ENCODE measurements at regions not wholly inside any gene's neighbourhood (a gene's known extent, or its start where the extent isn't known, plus 50 kb on each side); places are given as distances from the start of the nearest gene placed in this dataset.

- TF ChIP-seq POLR2A (IDR thresholded peaks at IDR 0.05) (no peak), CTCF (IDR thresholded peaks at IDR 0.05) (no peak), POLR2AphosphoS5 (IDR thresholded peaks at IDR 0.05) (no peak), EP300 (IDR thresholded peaks at IDR 0.05) (no peak)
- WGBS, 2 donors, result 84 to 92% methylated on average over 1 of the region's 1 CpG
- no peaks in the 10 kb centered on the region for H3K4me1 ChIP-seq
- no peak overlapping the region for H3K27ac ChIP-seq
- intact Hi-C loops (cut with DNase I), result no loop called here
- no peaks in the 10 kb centered on the region for H3K27me3 ChIP-seq
- no peaks in the 10 kb centered on the region for H3K9me3 ChIP-seq
- no peak for DNase-seq
- H3K4me3 ChIP-seq, result no peak overlapping the region
- no peaks in the 10 kb centered on the region for H3K36me3 ChIP-seq
Measured at GRCh38 chr12:28652239-28652638, 462.0 kb downstream of the CCDC91 start.

DNA sequence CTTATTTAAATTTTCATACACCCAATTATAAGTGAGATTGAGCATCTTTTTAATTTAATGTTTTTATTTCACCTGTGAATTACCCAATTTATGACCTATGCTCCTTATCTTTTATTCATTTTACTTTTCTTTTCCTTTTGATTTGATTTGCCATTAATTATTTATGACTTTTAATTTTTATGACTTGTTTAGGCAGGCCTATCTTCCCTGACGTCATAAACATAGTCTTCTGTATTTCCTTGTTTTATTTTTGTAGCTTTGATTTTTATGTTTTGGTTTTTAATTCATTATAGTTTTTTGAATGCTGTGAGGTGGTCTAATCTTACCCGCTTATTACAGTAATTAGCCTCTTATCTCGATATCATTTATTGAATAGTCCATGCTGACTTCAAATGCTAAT, 467.1 kb upstream of the FAR2 start:
- intact Hi-C loops (cut with DNase I), result no loop called here
- TF ChIP-seq EP300 (IDR thresholded peaks at IDR 0.05), result no peak
- no peak for TF ChIP-seq POLR2A (IDR thresholded peaks at IDR 0.05)
- no peak for TF ChIP-seq CTCF (IDR thresholded peaks at IDR 0.05)
- TF ChIP-seq POLR2AphosphoS5 (IDR thresholded peaks at IDR 0.05), result no peak
- Histone ChIP-seq H3K4me1 (no peaks in the 10 kb centered on the region), H3K27ac (no peak overlapping the region), H3K4me3 (no peak overlapping the region), H3K27me3 (no peaks in the 10 kb centered on the region), H3K36me3 (no peaks in the 10 kb centered on the region), H3K9me3 (peaks cover 0 to 4% (median 1%) of the 10 kb centered on the region in 4 donors)
- DNase-seq, result no peak
- 68 to 89% methylated on average over 3 of the region's 3 CpGs for WGBS, 2 donors

DNA sequence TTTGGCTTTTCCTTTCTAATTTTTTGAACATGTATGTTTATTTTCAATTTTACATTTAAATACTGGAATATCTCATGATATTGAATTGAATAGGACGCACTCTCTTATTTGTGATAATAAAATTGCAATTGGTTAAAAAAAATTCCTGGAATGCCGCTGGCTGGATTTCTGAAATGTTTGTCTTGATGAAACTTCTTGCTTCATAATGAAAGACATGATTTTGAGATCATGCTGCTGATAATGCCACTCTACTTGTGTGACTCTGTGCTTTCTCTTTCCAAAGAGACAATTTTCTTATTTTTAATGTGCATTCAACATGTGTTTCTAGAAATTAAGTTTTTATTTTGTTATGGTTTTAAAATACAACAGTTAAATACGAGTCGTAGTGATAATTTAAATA, 465.7 kb upstream of the FAR2 start:
- DNase-seq, result no peak
- TF ChIP-seq POLR2A (IDR thresholded peaks at IDR 0.05), result no peak
- no peak for TF ChIP-seq POLR2AphosphoS5 (IDR thresholded peaks at IDR 0.05)
- TF ChIP-seq CTCF (IDR thresholded peaks at IDR 0.05), result no peak
- no peak for TF ChIP-seq EP300 (IDR thresholded peaks at IDR 0.05)
- H3K9me3 ChIP-seq, result peaks cover 0 to 4% (median 0%) of the 10 kb centered on the region in 4 donors
- intact Hi-C loops (cut with DNase I), result no loop called here
- H3K27me3 ChIP-seq, result no peaks in the 10 kb centered on the region
- no peak overlapping the region for H3K4me3 ChIP-seq
- WGBS, 2 donors, result 88 to 92% methylated on average over 4 of the region's 4 CpGs
- no peaks in the 10 kb centered on the region for H3K36me3 ChIP-seq
- H3K4me1 ChIP-seq, result no peaks in the 10 kb centered on the region
- no peak overlapping the region for H3K27ac ChIP-seq

DNA sequence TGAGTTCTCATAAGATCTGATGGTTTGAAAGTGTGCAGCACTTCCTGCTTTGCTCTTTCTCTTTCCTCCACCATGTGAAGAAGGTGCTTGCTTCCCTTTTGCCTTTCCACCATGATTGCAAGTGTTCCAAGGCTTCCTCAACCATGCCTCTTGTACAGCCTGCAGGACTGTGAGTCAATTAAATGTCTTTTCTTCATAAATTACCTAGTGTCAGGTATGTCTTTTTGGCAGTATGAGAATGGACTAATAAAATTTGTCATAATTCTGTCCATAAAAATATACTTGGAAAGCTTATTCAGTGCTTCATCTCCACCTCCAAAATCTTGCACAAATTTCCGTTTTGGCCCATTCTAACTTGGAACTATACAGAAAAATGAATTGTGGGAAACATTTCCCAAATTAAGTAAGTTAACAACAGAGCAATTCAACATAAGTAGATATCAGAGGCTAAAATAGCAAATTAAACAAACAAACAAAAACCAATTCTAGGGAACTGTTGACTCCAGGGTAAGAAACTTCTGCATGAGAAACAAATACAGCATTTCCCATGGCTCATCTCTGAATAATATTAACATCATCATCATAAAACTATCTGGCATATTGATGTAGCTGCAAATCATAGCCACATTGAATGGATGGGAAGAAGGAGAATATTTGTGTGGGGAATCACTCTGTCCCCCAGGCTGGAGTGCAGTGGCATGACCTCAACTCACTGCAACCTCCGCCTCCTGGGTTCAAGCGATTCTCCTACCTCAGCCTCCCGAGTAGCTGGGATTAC, 459.5 kb upstream of the FAR2 start:
- DNase-seq, result no peak

More for the DNA sequence above, 459.5 kb upstream of the FAR2 start:
- TF ChIP-seq CTCF (IDR thresholded peaks at IDR 0.05) (no peak), EP300 (IDR thresholded peaks at IDR 0.05) (no peak), POLR2AphosphoS5 (IDR thresholded peaks at IDR 0.05) (no peak), POLR2A (IDR thresholded peaks at IDR 0.05) (no peak)
- Histone ChIP-seq H3K4me3 (no peak overlapping the region), H3K4me1 (no peaks in the 10 kb centered on the region), H3K27ac (no peak overlapping the region), H3K9me3 (no peaks in the 10 kb centered on the region), H3K27me3 (no peaks in the 10 kb centered on the region), H3K36me3 (no peaks in the 10 kb centered on the region)
- intact Hi-C loops (cut with DNase I), result no loop called here
- WGBS, 2 donors, result 88 to 90% methylated on average over 4 of the region's 4 CpGs
